ENCODE measurements at regions not wholly inside any gene's neighbourhood (a gene's known extent, or its start where the extent isn't known, plus 50 kb on each side); places are given as distances from the start of the nearest gene placed in this dataset.

GRCh38 chr4:10180603-10180926, 64.0 kb upstream of the WDR1 start:
- H3K27me3 ChIP-seq (ENCODE audit: control insufficient read depth, insufficient read depth, low read length) = no peaks in the 10 kb centered on the region
- no peaks in the 10 kb centered on the region for H3K4me1 ChIP-seq (ENCODE audit: control insufficient read depth, insufficient read depth, low read length)
- H3K4me3 ChIP-seq (ENCODE audit: low read length) = no peak overlapping the region
- H3K27ac ChIP-seq (ENCODE audit: low read depth, low read length) = no peak overlapping the region
- H3K9ac ChIP-seq (ENCODE audit: low read length) = no peak overlapping the region
- no peaks in the 10 kb centered on the region for H3K36me3 ChIP-seq (ENCODE audit: control insufficient read depth, insufficient read depth, low read length)

GRCh38 chr4:10179957-10180602, 63.5 kb upstream of the WDR1 start:
- H3K27me3 ChIP-seq (ENCODE audit: control insufficient read depth, insufficient read depth, low read length) = no peaks in the 10 kb centered on the region
- no peak overlapping the region for H3K27ac ChIP-seq (ENCODE audit: low read depth, low read length)
- H3K4me3 ChIP-seq (ENCODE audit: low read length) = no peak overlapping the region

GRCh38 chr4:10178763-10179162, 62.2 kb upstream of the WDR1 start:
- H3K4me1 ChIP-seq (ENCODE audit: control insufficient read depth, insufficient read depth, low read length) = peaks cover 14% of the 10 kb centered on the region
- H3K9ac ChIP-seq (ENCODE audit: low read length) = no peak overlapping the region
- H3K27ac ChIP-seq (ENCODE audit: low read depth, low read length) = no peak overlapping the region
- H3K27me3 ChIP-seq (ENCODE audit: control insufficient read depth, insufficient read depth, low read length) = no peaks in the 10 kb centered on the region
- H3K36me3 ChIP-seq (ENCODE audit: control insufficient read depth, insufficient read depth, low read length) = no peaks in the 10 kb centered on the region
- H3K4me3 ChIP-seq (ENCODE audit: low read length) = no peak overlapping the region

More at GRCh38 chr4:10179957-10180602, 63.5 kb upstream of the WDR1 start:
- H3K4me1 ChIP-seq (ENCODE audit: control insufficient read depth, insufficient read depth, low read length) = peaks cover under 1% of the 10 kb centered on the region
- H3K9ac ChIP-seq (ENCODE audit: low read length) = no peak overlapping the region
- H3K36me3 ChIP-seq (ENCODE audit: control insufficient read depth, insufficient read depth, low read length) = no peaks in the 10 kb centered on the region

GRCh38 chr4:10175626-10176025, 59.0 kb upstream of the WDR1 start:
- H3K4me1 ChIP-seq (ENCODE audit: control insufficient read depth, insufficient read depth, low read length) = peaks cover 22% of the 10 kb centered on the region
- H3K27ac ChIP-seq (ENCODE audit: low read depth, low read length) = no peak overlapping the region

GRCh38 chr4:10173754-10174749, 57.5 kb upstream of the WDR1 start:
- Histone ChIP-seq H3K9ac (ENCODE audit: low read length) (peak overlapping the region; percentile 32), H3K4me1 (ENCODE audit: control insufficient read depth, insufficient read depth, low read length) (peaks cover 22% of the 10 kb centered on the region), H3K27me3 (ENCODE audit: control insufficient read depth, insufficient read depth, low read length) (no peaks in the 10 kb centered on the region), H3K4me3 (ENCODE audit: low read length) (no peak overlapping the region), H3K27ac (ENCODE audit: low read depth, low read length) (peak overlapping the region; percentile 81), H3K36me3 (ENCODE audit: control insufficient read depth, insufficient read depth, low read length) (no peaks in the 10 kb centered on the region)

More at GRCh38 chr4:10175626-10176025, 59.0 kb upstream of the WDR1 start:
- H3K27me3 ChIP-seq (ENCODE audit: control insufficient read depth, insufficient read depth, low read length) = no peaks in the 10 kb centered on the region
- H3K36me3 ChIP-seq (ENCODE audit: control insufficient read depth, insufficient read depth, low read length) = no peaks in the 10 kb centered on the region
- H3K9ac ChIP-seq (ENCODE audit: low read length) = no peak overlapping the region
- H3K4me3 ChIP-seq (ENCODE audit: low read length) = no peak overlapping the region

- Histone ChIP-seq H3K27ac (ENCODE audit: low read depth, low read length) (peak overlapping the region; percentile 81), H3K4me3 (ENCODE audit: low read length) (no peak overlapping the region), H3K9ac (ENCODE audit: low read length) (no peak overlapping the region), H3K36me3 (ENCODE audit: control insufficient read depth, insufficient read depth, low read length) (no peaks in the 10 kb centered on the region), H3K27me3 (ENCODE audit: control insufficient read depth, insufficient read depth, low read length) (no peaks in the 10 kb centered on the region), H3K4me1 (ENCODE audit: control insufficient read depth, insufficient read depth, low read length) (peaks cover 22% of the 10 kb centered on the region)
Observed at GRCh38 chr4:10173037-10173753, 56.6 kb upstream of the WDR1 start.

- Histone ChIP-seq H3K27me3 (ENCODE audit: control insufficient read depth, insufficient read depth, low read length) (no peaks in the 10 kb centered on the region), H3K4me1 (ENCODE audit: control insufficient read depth, insufficient read depth, low read length) (peaks cover 22% of the 10 kb centered on the region), H3K36me3 (ENCODE audit: control insufficient read depth, insufficient read depth, low read length) (no peaks in the 10 kb centered on the region), H3K4me3 (ENCODE audit: low read length) (no peak overlapping the region), H3K27ac (ENCODE audit: low read depth, low read length) (peak overlapping the region; percentile 81), H3K9ac (ENCODE audit: low read length) (no peak overlapping the region)
Observed at GRCh38 chr4:10172278-10172921, 55.8 kb upstream of the WDR1 start.

- H3K27ac ChIP-seq (ENCODE audit: low read depth, low read length) = no peak overlapping the region
- no peak overlapping the region for H3K4me3 ChIP-seq (ENCODE audit: low read length)
- no peaks in the 10 kb centered on the region for H3K27me3 ChIP-seq (ENCODE audit: control insufficient read depth, insufficient read depth, low read length)
- no peak overlapping the region for H3K9ac ChIP-seq (ENCODE audit: low read length)
- H3K4me1 ChIP-seq (ENCODE audit: control insufficient read depth, insufficient read depth, low read length) = peaks cover 22% of the 10 kb centered on the region
- H3K36me3 ChIP-seq (ENCODE audit: control insufficient read depth, insufficient read depth, low read length) = no peaks in the 10 kb centered on the region
Observed at GRCh38 chr4:10171055-10171454, 54.5 kb upstream of the WDR1 start.

- peaks cover 19% of the 10 kb centered on the region for H3K4me1 ChIP-seq (ENCODE audit: control insufficient read depth, insufficient read depth, low read length)
Observed at GRCh38 chr4:10169839-10170387, 53.3 kb upstream of the WDR1 start.

GRCh38 chr4:10168151-10168550, 51.6 kb upstream of the WDR1 start:
- H3K4me1 ChIP-seq (ENCODE audit: control insufficient read depth, insufficient read depth, low read length) = peaks cover 5% of the 10 kb centered on the region
- no peak overlapping the region for H3K4me3 ChIP-seq (ENCODE audit: low read length)
- H3K27me3 ChIP-seq (ENCODE audit: control insufficient read depth, insufficient read depth, low read length) = no peaks in the 10 kb centered on the region
- no peak overlapping the region for H3K27ac ChIP-seq (ENCODE audit: low read depth, low read length)
- no peaks in the 10 kb centered on the region for H3K36me3 ChIP-seq (ENCODE audit: control insufficient read depth, insufficient read depth, low read length)
- H3K9ac ChIP-seq (ENCODE audit: low read length) = no peak overlapping the region

More at GRCh38 chr4:10169839-10170387, 53.3 kb upstream of the WDR1 start:
- H3K9ac ChIP-seq (ENCODE audit: low read length) = no peak overlapping the region
- H3K4me3 ChIP-seq (ENCODE audit: low read length) = no peak overlapping the region
- no peaks in the 10 kb centered on the region for H3K27me3 ChIP-seq (ENCODE audit: control insufficient read depth, insufficient read depth, low read length)
- no peaks in the 10 kb centered on the region for H3K36me3 ChIP-seq (ENCODE audit: control insufficient read depth, insufficient read depth, low read length)
- H3K27ac ChIP-seq (ENCODE audit: low read depth, low read length) = no peak overlapping the region

GRCh38 chr4:10167201-10167600, 50.6 kb upstream of the WDR1 start:
- Histone ChIP-seq H3K27ac (ENCODE audit: low read depth, low read length) (no peak overlapping the region), H3K36me3 (ENCODE audit: control insufficient read depth, insufficient read depth, low read length) (no peaks in the 10 kb centered on the region), H3K9ac (ENCODE audit: low read length) (no peak overlapping the region), H3K27me3 (ENCODE audit: control insufficient read depth, insufficient read depth, low read length) (no peaks in the 10 kb centered on the region), H3K4me1 (ENCODE audit: control insufficient read depth, insufficient read depth, low read length) (no peaks in the 10 kb centered on the region), H3K4me3 (ENCODE audit: low read length) (no peak overlapping the region)

All from rectal smooth muscle tissue (tissue), 1 donor.